ENCODE measurements at regions not wholly inside any gene's neighbourhood (a gene's known extent, or its start where the extent isn't known, plus 50 kb on each side); places are given as distances from the start of the nearest gene placed in this dataset.

GRCh38 chr10:105650306-105650705 lies 1009.2 kb downstream of the SORCS3 start:
- no peaks in the 10 kb centered on the region for H3K9me1 ChIP-seq (ENCODE audit: insufficient read depth, low read length)
- no peaks in the 10 kb centered on the region for H3K4me1 ChIP-seq (ENCODE audit: control insufficient read depth, insufficient read depth, low read length)
- no peak overlapping the region for H3K4me3 ChIP-seq (ENCODE audit: insufficient read depth, low read depth, low read length)
- no peak overlapping the region for H3K4me2 ChIP-seq (ENCODE audit: low read depth, low read length)
- no peaks in the 10 kb centered on the region for H3K36me3 ChIP-seq (ENCODE audit: control insufficient read depth, insufficient read depth, low read length)
- CTCF ChIA-PET, result no interaction called here
- H3K27me3 ChIP-seq (ENCODE audit: control insufficient read depth, insufficient read depth, low read length), result no peaks in the 10 kb centered on the region
- no peaks in the 10 kb centered on the region for H4K20me1 ChIP-seq (ENCODE audit: insufficient read depth, low read length)
- ATAC-seq (ENCODE audit: low read depth) (no peak), DNase-seq (no peak)
- BruUV-seq (replicated peaks), result no TSS peak
- no peak overlapping the region for H2AK5ac ChIP-seq (ENCODE audit: low read depth, low read length)
- no peak overlapping the region for H3K14ac ChIP-seq (replicated peaks; ENCODE audit: low read depth, low read length)
- no peak overlapping the region for H4K91ac ChIP-seq (ENCODE audit: insufficient read depth, low read depth, low read length)
- H3K18ac ChIP-seq (ENCODE audit: low read depth, low read length), result no peak overlapping the region
- no peaks in the 10 kb centered on the region for H3K79me1 ChIP-seq (ENCODE audit: low read depth in 1 of 2, low read length in 2 of 2)
- no peak overlapping the region for H3K23ac ChIP-seq (ENCODE audit: low read depth, low read length)
- H2BK20ac ChIP-seq (ENCODE audit: low read depth, low read length), result no peak overlapping the region
- no peak overlapping the region for H3K56ac ChIP-seq (ENCODE audit: extremely low read depth, insufficient read depth, low read length)
- no peak overlapping the region for H2BK120ac ChIP-seq (ENCODE audit: low read depth, low read length)
- no peak overlapping the region for H3K27ac ChIP-seq (ENCODE audit: insufficient read depth, low read length)
- H2AFZ ChIP-seq (replicated peaks; ENCODE audit: low read length, poor library complexity), result no peak overlapping the region
- H2BK15ac ChIP-seq (ENCODE audit: low read depth, low read length), result no peak overlapping the region
- POLR2A ChIA-PET (ENCODE audit: unreplicated experiment), result no interaction called here
- intact Hi-C loops (cut with micrococcal nuclease), result no loop called here
- TF ChIP-seq CTCF (conservative IDR thresholded peaks at IDR 0.05; ENCODE audit: low read depth, low read length) (no peak), BHLHE40 (IDR thresholded peaks at IDR 0.05; ENCODE audit: low read depth, low read length) (no peak), NFE2L2 (IDR thresholded peaks at IDR 0.05; ENCODE audit: low read depth, low read length) (no peak), FOS (IDR thresholded peaks at IDR 0.05; ENCODE audit: low read depth, low read length) (no peak)
- no peak overlapping the region for H2BK5ac ChIP-seq (ENCODE audit: low read depth, low read length, poor library complexity, severe bottlenecking)
- in situ Hi-C loops (cut with MboI; ENCODE audit: low sequenced_read_pairs), result no loop called here
- no peak overlapping the region for H3K9ac ChIP-seq (ENCODE audit: low read depth, low read length)
- no peak overlapping the region for H3K4ac ChIP-seq (ENCODE audit: low read depth, low read length)
- H3K9me3 ChIP-seq (ENCODE audit: control insufficient read depth, insufficient read depth, low read length), result peaks cover 3% of the 10 kb centered on the region
- H4K5ac ChIP-seq (ENCODE audit: low read depth, low read length), result no peak overlapping the region
- dilution Hi-C loops (cut with HindIII; ENCODE audit: low sequenced_read_pairs, unreplicated experiment), result no loop called here
- H4K8ac ChIP-seq (ENCODE audit: low read depth in 2 of 2, low read length in 2 of 2), result no peak overlapping the region
- no peak overlapping the region for H2AK9ac ChIP-seq (replicated peaks; ENCODE audit: low read depth, low read length, poor library complexity)
- WGBS, 2 experiments (ENCODE audit: extremely low coverage in 2 of 2, insufficient read length in 1 of 2), result no CpG with 5 or more reads among the region's 3 CpGs
